ENCODE measurements at regions not wholly inside any gene's neighbourhood (a gene's known extent, or its start where the extent isn't known, plus 50 kb on each side); places are given as distances from the start of the nearest gene placed in this dataset.
A peak's percentile ranks its signal among the peaks of the same experiment; 100 is the strongest.
"Not testable (repeated sequence)": the region's sequence is repeated elsewhere in the genome, so short reads cannot be mapped to it uniquely, and the experiment has no call there.

- Histone ChIP-seq H4K8ac (ENCODE audit: low read depth, low read length) (no peak overlapping the region), H3K4me1 (ENCODE audit: control insufficient read depth, low read depth, low read length) (no peaks in the 10 kb centered on the region), H3K23ac (ENCODE audit: low read length) (no peak overlapping the region), H3K56ac (ENCODE audit: low read length) (no peak overlapping the region), H3K4ac (ENCODE audit: low read depth, low read length) (no peak overlapping the region), H3K9ac (ENCODE audit: low read length) (no peak overlapping the region), H3K18ac (ENCODE audit: low read length) (no peak overlapping the region), H3K4me2 (ENCODE audit: low read length) (no peak overlapping the region), H3K79me1 (ENCODE audit: low read length) (no peaks in the 10 kb centered on the region), H3K27me3 (ENCODE audit: insufficient read depth, low read length, poor library complexity) (no peaks in the 10 kb centered on the region), H2BK120ac (ENCODE audit: low read depth, low read length) (no peak overlapping the region), H2AK5ac (ENCODE audit: low read length) (no peak overlapping the region), H2BK15ac (replicated peaks; ENCODE audit: low read depth) (no peak overlapping the region), H3K79me2 (ENCODE audit: control insufficient read depth, insufficient read depth, low read length) (no peaks in the 10 kb centered on the region), H3K36me3 (ENCODE audit: control insufficient read depth, insufficient read depth, low read length) (no peaks in the 10 kb centered on the region), H4K5ac (ENCODE audit: low read length) (no peak overlapping the region), H2BK5ac (ENCODE audit: low read length) (no peak overlapping the region), H3K27ac (ENCODE audit: low read depth, low read length) (no peak overlapping the region), H3K4me3 (ENCODE audit: low read length) (no peak overlapping the region)
- WGBS (ENCODE audit: extremely low coverage, insufficient coverage, low lambda C conversion rate) = no CpG with 5 or more reads among the region's 1 CpG
- no peak for DNase-seq
These were observed 545.3 kb upstream of the GRID2 start for GRCh38 chr4:91758487-91758886.

- H3K4me3 ChIP-seq (ENCODE audit: low read length) = no peak overlapping the region
- H4K5ac ChIP-seq (ENCODE audit: low read length) = no peak overlapping the region
- H3K56ac ChIP-seq (ENCODE audit: low read length) = no peak overlapping the region
- no peak overlapping the region for H2BK120ac ChIP-seq (ENCODE audit: low read depth, low read length)
- no peak overlapping the region for H3K4ac ChIP-seq (ENCODE audit: low read depth, low read length)
- no peak for DNase-seq
- no peaks in the 10 kb centered on the region for H3K79me1 ChIP-seq (ENCODE audit: low read length)
- no peak overlapping the region for H3K9ac ChIP-seq (ENCODE audit: low read length)
- H3K27ac ChIP-seq (ENCODE audit: low read depth, low read length) = no peak overlapping the region
- no peak overlapping the region for H2BK15ac ChIP-seq (replicated peaks; ENCODE audit: low read depth)
- no peak overlapping the region for H4K8ac ChIP-seq (ENCODE audit: low read depth, low read length)
- H3K36me3 ChIP-seq (ENCODE audit: control insufficient read depth, insufficient read depth, low read length) = no peaks in the 10 kb centered on the region
- no peak overlapping the region for H3K18ac ChIP-seq (ENCODE audit: low read length)
- H3K4me1 ChIP-seq (ENCODE audit: control insufficient read depth, low read depth, low read length) = no peaks in the 10 kb centered on the region
- no peaks in the 10 kb centered on the region for H3K79me2 ChIP-seq (ENCODE audit: control insufficient read depth, insufficient read depth, low read length)
- H3K4me2 ChIP-seq (ENCODE audit: low read length) = no peak overlapping the region
- H3K27me3 ChIP-seq (ENCODE audit: insufficient read depth, low read length, poor library complexity) = no peaks in the 10 kb centered on the region
- H3K23ac ChIP-seq (ENCODE audit: low read length) = no peak overlapping the region
- WGBS (ENCODE audit: extremely low coverage, insufficient coverage, low lambda C conversion rate) = no CpG with 5 or more reads among the region's 1 CpG
- H2BK5ac ChIP-seq (ENCODE audit: low read length) = no peak overlapping the region
- no peak overlapping the region for H2AK5ac ChIP-seq (ENCODE audit: low read length)
These were observed 539.7 kb upstream of the GRID2 start for GRCh38 chr4:91764085-91764484.

DNA sequence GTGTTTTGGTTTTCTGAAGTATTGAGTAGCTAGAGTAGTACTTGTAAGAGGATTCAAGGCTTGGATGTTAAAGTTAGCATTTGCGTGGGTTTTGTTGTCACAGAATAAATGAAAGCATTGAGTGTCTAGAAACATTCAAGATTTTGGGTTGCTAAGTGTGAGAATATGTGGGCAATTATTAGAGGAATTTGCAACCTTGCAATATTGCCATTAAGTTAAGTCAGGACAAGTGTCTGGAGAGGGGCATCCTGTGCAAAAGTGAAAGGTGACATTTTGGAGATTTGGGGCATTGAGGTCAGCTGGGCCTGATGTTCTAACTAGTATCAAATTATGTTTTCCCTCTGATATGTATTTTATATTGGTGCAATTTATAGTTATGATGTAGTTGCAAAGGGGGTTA, 533.9 kb upstream of the GRID2 start:
- H3K36me3 ChIP-seq (ENCODE audit: control insufficient read depth, insufficient read depth, low read length) = no peaks in the 10 kb centered on the region
- no peak overlapping the region for H3K4me3 ChIP-seq (ENCODE audit: low read length)
- H4K8ac ChIP-seq (ENCODE audit: low read depth, low read length) = no peak overlapping the region
- H3K4me1 ChIP-seq (ENCODE audit: control insufficient read depth, low read depth, low read length) = no peaks in the 10 kb centered on the region
- no peak overlapping the region for H3K18ac ChIP-seq (ENCODE audit: low read length)
- H3K79me2 ChIP-seq (ENCODE audit: control insufficient read depth, insufficient read depth, low read length) = no peaks in the 10 kb centered on the region
- H3K9ac ChIP-seq (ENCODE audit: low read length) = no peak overlapping the region
- no peak overlapping the region for H3K27ac ChIP-seq (ENCODE audit: low read depth, low read length)
- no peaks in the 10 kb centered on the region for H3K27me3 ChIP-seq (ENCODE audit: insufficient read depth, low read length, poor library complexity)
- WGBS (ENCODE audit: extremely low coverage, insufficient coverage, low lambda C conversion rate) = no CpG with 5 or more reads among the region's 1 CpG
- H3K56ac ChIP-seq (ENCODE audit: low read length) = no peak overlapping the region
- no peak overlapping the region for H2AK5ac ChIP-seq (ENCODE audit: low read length)
- no peak overlapping the region for H3K23ac ChIP-seq (ENCODE audit: low read length)
- H3K4ac ChIP-seq (ENCODE audit: low read depth, low read length) = no peak overlapping the region
- H3K4me2 ChIP-seq (ENCODE audit: low read length) = no peak overlapping the region
- no peaks in the 10 kb centered on the region for H3K79me1 ChIP-seq (ENCODE audit: low read length)
- H2BK120ac ChIP-seq (ENCODE audit: low read depth, low read length) = no peak overlapping the region
- H2BK5ac ChIP-seq (ENCODE audit: low read length) = no peak overlapping the region
- H4K5ac ChIP-seq (ENCODE audit: low read length) = no peak overlapping the region
- no peak overlapping the region for H2BK15ac ChIP-seq (replicated peaks; ENCODE audit: low read depth)
- DNase-seq = no peak

GRCh38 chr4:91791631-91792030, 512.1 kb upstream of the GRID2 start:
- H3K36me3 ChIP-seq (ENCODE audit: control insufficient read depth, insufficient read depth, low read length); H4K8ac ChIP-seq (ENCODE audit: low read depth, low read length); H4K5ac ChIP-seq (ENCODE audit: low read length); H2AK5ac ChIP-seq (ENCODE audit: low read length); H3K18ac ChIP-seq (ENCODE audit: low read length); H3K4me2 ChIP-seq (ENCODE audit: low read length); H3K4me1 ChIP-seq (ENCODE audit: control insufficient read depth, low read depth, low read length); H2BK120ac ChIP-seq (ENCODE audit: low read depth, low read length); H3K27ac ChIP-seq (ENCODE audit: low read depth, low read length); H3K79me2 ChIP-seq (ENCODE audit: control insufficient read depth, insufficient read depth, low read length); H3K4ac ChIP-seq (ENCODE audit: low read depth, low read length); H3K27me3 ChIP-seq (ENCODE audit: insufficient read depth, low read length, poor library complexity); H2BK5ac ChIP-seq (ENCODE audit: low read length); H3K23ac ChIP-seq (ENCODE audit: low read length); H3K9ac ChIP-seq (ENCODE audit: low read length); H3K4me3 ChIP-seq (ENCODE audit: low read length); H3K79me1 ChIP-seq (ENCODE audit: low read length); H2BK15ac ChIP-seq (replicated peaks; ENCODE audit: low read depth): not testable (repeated sequence)
- WGBS (ENCODE audit: extremely low coverage, insufficient coverage, low lambda C conversion rate) = no CpG with 5 or more reads among the region's 28 CpGs
- peak; percentile 13 for DNase-seq
- H3K56ac ChIP-seq (ENCODE audit: low read length) = peak overlapping the region; percentile 56

DNA sequence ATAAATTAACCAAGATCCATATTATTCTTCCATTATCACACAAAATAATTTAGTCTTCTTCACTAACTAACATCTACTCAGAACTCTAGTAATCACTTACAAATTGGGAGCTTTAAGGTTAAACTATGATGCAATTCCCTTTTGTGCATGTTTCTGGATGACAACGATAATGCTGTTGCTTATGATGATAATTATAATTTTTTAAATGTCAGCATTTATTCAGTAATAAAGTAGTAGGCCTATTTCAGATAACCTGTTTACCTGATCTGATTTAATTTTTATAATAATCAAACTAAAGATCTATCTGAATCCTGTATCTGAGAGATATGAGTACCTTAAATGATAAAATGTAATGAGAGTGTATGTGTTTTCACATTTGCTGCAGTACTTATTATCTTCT, 507.8 kb upstream of the GRID2 start:
- H4K5ac ChIP-seq (ENCODE audit: low read length) = no peak overlapping the region
- H3K4me2 ChIP-seq (ENCODE audit: low read length) = no peak overlapping the region
- H2BK120ac ChIP-seq (ENCODE audit: low read depth, low read length) = no peak overlapping the region
- no peaks in the 10 kb centered on the region for H3K79me2 ChIP-seq (ENCODE audit: control insufficient read depth, insufficient read depth, low read length)
- no peak overlapping the region for H3K23ac ChIP-seq (ENCODE audit: low read length)
- H3K4ac ChIP-seq (ENCODE audit: low read depth, low read length) = no peak overlapping the region
- DNase-seq = no peak
- no peak overlapping the region for H2BK5ac ChIP-seq (ENCODE audit: low read length)
- H3K4me3 ChIP-seq (ENCODE audit: low read length) = no peak overlapping the region
- no peaks in the 10 kb centered on the region for H3K36me3 ChIP-seq (ENCODE audit: control insufficient read depth, insufficient read depth, low read length)
- H3K18ac ChIP-seq (ENCODE audit: low read length) = no peak overlapping the region
- H3K56ac ChIP-seq (ENCODE audit: low read length) = no peak overlapping the region
- no peak overlapping the region for H2AK5ac ChIP-seq (ENCODE audit: low read length)
- WGBS (ENCODE audit: extremely low coverage, insufficient coverage, low lambda C conversion rate) = no CpG with 5 or more reads among the region's 1 CpG
- no peaks in the 10 kb centered on the region for H3K27me3 ChIP-seq (ENCODE audit: insufficient read depth, low read length, poor library complexity)
- no peak overlapping the region for H2BK15ac ChIP-seq (replicated peaks; ENCODE audit: low read depth)
- no peak overlapping the region for H4K8ac ChIP-seq (ENCODE audit: low read depth, low read length)
- no peaks in the 10 kb centered on the region for H3K79me1 ChIP-seq (ENCODE audit: low read length)
- no peaks in the 10 kb centered on the region for H3K4me1 ChIP-seq (ENCODE audit: control insufficient read depth, low read depth, low read length)
- H3K9ac ChIP-seq (ENCODE audit: low read length) = no peak overlapping the region
- H3K27ac ChIP-seq (ENCODE audit: low read depth, low read length) = no peak overlapping the region

DNA sequence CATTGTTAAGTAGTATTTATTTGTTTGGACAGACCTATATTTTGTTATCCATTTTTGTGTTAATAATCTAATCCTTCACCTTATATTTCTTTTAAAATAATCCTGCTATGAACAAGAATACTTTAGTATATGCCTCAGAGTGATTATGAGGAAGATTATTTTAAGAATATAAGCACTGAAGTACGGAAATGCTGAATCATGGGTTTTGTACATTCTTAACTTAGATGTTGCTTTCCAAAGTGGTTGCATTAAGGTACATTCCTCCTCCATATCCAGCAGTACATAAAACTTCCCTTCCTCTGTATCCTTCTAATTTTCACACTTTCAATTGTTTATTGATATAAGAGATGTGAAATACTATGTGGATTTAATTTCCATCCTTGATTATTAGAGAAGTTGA, 491.4 kb upstream of the GRID2 start:
- no peak overlapping the region for H3K4ac ChIP-seq (ENCODE audit: low read depth, low read length)
- H3K4me1 ChIP-seq (ENCODE audit: control insufficient read depth, low read depth, low read length) = no peaks in the 10 kb centered on the region
- no peak overlapping the region for H3K4me2 ChIP-seq (ENCODE audit: low read length)
- H3K4me3 ChIP-seq (ENCODE audit: low read length) = no peak overlapping the region
- no peak overlapping the region for H3K27ac ChIP-seq (ENCODE audit: low read depth, low read length)
- H3K18ac ChIP-seq (ENCODE audit: low read length) = no peak overlapping the region
- H2BK5ac ChIP-seq (ENCODE audit: low read length) = no peak overlapping the region
- H2BK15ac ChIP-seq (replicated peaks; ENCODE audit: low read depth) = no peak overlapping the region
- WGBS (ENCODE audit: extremely low coverage, insufficient coverage, low lambda C conversion rate) = no CpG with 5 or more reads among the region's 1 CpG
- no peak overlapping the region for H2AK5ac ChIP-seq (ENCODE audit: low read length)
- no peak overlapping the region for H3K23ac ChIP-seq (ENCODE audit: low read length)
- H4K5ac ChIP-seq (ENCODE audit: low read length) = no peak overlapping the region
- no peaks in the 10 kb centered on the region for H3K79me2 ChIP-seq (ENCODE audit: control insufficient read depth, insufficient read depth, low read length)
- no peak overlapping the region for H2BK120ac ChIP-seq (ENCODE audit: low read depth, low read length)
- H3K9ac ChIP-seq (ENCODE audit: low read length) = no peak overlapping the region
- DNase-seq = no peak
- H3K79me1 ChIP-seq (ENCODE audit: low read length) = no peaks in the 10 kb centered on the region
- no peaks in the 10 kb centered on the region for H3K36me3 ChIP-seq (ENCODE audit: control insufficient read depth, insufficient read depth, low read length)
- no peak overlapping the region for H4K8ac ChIP-seq (ENCODE audit: low read depth, low read length)
- H3K27me3 ChIP-seq (ENCODE audit: insufficient read depth, low read length, poor library complexity) = no peaks in the 10 kb centered on the region
- H3K56ac ChIP-seq (ENCODE audit: low read length) = no peak overlapping the region

All from mesendoderm (in vitro differentiated cells).